ENCODE measurements at regions not wholly inside any gene's neighbourhood (a gene's known extent, or its start where the extent isn't known, plus 50 kb on each side); places are given as distances from the start of the nearest gene placed in this dataset.

- no peak for DNase-seq
These were observed 207.9 kb upstream of the COL8A1 start for GRCh38 chr3:99430348-99431134.

DNA sequence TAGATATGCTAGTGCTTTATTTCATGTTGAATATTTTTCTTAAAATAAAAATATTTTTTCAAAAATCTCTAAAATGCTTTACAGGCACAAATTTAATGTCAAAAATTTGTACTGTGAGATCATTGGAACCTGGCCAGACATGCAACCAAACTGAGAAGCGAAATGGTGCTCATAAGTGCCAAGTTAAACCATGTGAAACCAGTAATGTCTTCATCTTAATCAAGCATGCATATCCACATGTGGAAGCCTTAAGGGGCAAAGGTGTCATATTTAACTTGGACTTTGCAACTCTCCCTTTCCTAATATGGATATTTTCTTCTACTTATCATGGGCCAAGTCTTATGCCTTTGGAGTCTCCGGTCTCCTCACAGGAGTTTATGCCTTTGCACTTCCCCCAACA is 208.9 kb upstream of the COL8A1 start:
- no peak for DNase-seq

GRCh38 chr3:99425930-99426329 is 212.5 kb upstream of the COL8A1 start:
- DNase-seq, result no peak

DNA sequence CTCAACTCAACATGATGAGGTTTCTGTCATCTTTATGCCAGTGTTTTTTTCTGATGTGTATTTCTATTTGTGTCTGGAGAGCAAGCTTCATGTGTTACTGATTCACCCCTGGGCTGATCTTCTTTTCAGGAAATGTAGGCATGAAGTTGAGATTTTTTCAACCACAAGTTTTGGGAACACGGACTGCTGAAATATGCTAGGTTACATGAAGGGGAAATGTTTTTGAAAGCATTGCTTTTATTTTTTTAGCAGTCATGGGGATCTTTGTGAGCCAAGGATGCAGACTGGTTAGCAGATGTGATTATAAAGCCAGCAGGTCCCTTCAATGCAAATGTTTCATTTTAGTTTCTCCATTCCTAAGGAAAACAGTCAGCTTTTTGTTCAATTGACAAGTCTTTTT is 219.3 kb upstream of the COL8A1 start:
- no peak for DNase-seq

DNA sequence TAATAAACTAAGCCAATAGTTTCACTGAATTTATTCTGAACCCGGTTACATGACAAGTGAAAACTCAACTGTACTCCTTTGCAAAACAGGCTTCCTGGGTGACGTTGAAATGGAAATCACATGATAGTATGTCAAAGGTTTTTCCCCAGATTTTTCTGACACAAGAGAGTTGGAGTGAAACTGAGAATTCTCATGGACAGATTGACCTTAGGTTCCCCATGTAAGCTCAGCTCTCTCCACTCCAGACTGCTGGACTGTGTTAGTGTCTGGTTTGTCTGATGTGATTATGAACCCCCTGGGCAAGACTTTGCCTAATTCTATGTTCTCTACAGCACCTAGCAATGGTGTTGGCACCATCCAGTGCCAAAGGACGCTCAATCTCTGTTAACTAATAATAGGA is 219.7 kb upstream of the COL8A1 start:
- no peak for DNase-seq

- no peak for DNase-seq
These were observed 220.2 kb upstream of the COL8A1 start for GRCh38 chr3:99418209-99418635.

- no peak for DNase-seq
These were observed 224.9 kb upstream of the COL8A1 start for GRCh38 chr3:99413504-99413903.

- DNase-seq, result no peak
These were observed 227.5 kb upstream of the COL8A1 start for GRCh38 chr3:99410789-99411311.

- no peak for DNase-seq
These were observed 228.4 kb upstream of the COL8A1 start for GRCh38 chr3:99409961-99410360.

GRCh38 chr3:99407257-99407656 is 231.1 kb upstream of the COL8A1 start:
- DNase-seq, result no peak

DNA sequence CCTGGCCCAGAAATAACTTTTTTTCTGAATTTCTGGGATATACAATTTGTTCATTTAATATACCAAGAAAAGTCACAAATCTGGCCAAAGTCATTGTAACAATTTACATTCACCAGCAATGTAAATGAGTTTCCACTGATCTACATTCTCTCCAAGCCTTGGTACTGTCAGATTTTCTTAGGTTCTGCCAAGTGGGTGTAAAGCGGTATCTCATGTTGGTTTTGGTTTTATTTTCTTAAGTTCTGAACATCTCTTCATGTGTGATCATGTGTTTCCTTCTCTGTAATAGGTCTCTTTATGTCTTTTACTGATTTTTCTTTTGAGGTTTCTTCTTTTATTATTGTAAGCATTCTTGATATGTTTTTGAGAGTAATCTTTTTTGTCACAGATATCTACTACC is 235.6 kb upstream of the COL8A1 start:
- no peak for DNase-seq

DNA sequence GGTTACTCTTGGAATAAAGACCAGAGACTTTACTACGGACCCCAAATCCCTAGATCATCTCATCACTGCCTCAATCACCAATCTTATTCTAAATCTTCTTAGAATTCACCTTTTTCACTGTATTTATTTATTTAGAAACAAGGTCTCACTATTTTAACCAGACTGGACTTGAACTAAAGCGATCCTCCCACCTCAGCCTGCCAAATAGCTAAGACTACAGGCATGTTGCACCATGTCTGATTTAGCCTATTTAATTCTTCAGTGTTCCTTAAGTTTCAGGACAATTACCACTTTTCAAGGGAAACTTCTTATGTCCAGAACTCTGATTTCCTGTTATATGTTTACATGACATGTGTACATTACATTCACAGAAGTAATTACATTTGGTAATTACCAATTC is 238.0 kb upstream of the COL8A1 start:
- DNase-seq, result no peak

GRCh38 chr3:99396651-99397275 is 241.6 kb upstream of the COL8A1 start:
- DNase-seq, result no peak

DNA sequence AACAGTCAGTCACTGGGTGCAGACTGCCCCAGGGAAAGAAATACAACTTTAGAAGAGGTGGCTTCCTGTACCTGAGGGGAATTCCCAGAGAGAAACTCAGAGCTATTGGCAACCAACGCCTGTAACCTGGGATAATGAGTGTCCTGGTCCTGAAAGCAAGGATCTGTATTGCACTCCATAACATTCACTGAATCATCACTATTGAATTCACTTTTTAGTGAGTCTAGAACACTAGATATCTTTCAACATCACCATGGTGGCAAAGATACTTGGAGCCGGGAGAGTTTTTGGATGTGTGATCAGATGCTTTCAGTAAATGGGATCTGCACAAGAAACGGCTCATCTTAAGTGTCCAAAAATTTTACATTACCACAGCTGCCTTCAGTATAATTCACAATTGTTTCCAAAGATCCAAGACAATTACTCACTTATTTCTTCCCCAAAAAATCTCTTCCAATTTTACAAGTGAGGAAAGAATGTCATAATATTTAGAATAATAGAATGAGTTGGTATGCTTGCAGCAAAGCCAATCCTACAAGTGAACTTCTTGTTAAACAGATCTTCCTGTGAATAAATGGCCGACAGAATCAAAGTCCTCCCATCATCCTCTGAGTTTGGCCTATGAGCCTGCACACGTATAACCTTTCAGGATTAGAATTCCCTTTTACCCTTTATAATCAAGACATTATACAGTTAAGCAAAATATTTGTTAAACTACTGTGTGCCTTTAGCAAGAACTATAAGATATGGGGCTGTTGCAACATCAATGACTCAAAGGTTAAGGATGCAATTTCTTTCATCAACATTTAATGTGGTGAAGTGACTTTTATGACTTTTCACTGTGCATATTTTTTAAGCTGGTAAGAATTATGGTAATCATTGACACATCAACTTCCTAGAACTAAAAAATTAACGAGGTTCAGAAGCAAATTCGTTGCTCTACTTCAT is 243.3 kb upstream of the COL8A1 start:
- DNase-seq, result no peak

DNA sequence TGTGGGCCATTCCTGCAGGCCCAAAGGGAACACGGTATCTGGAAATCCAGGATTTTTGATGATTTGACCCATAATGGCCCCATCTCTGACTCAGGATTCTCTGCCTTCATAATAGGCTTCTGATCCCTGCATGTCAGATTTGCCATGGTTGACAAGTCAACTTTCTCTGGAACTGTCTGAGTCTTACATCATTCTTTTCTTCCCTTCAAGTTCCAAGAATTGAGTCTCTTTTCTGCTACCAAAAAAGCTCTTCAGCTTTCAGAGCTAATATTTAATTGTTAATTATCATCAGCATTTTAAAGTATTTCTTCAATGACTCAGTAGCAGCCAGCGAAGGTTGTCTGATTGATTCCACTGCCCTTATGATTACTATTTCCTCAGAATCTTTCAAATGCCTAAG is 244.4 kb upstream of the COL8A1 start:
- no peak for DNase-seq

DNA sequence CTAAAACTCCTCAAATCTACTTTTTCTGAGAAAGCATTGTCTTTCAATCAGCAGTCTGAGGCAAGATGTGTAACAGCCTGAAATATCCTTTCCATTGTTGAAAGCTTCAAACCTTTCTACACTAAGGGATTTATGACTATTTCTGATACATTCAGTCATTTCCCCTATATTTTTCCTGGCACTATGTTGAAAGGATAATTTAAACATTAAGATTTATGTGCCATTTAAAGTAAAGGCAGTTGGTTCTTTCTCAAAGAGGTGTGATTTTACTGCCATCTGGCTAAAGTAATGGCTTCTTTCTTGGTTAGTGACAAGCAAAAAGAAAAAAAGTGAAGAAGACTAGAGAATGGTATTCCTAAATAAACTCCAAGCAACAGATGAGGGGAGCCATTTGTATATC is 249.6 kb upstream of the COL8A1 start:
- no peak for DNase-seq

DNA sequence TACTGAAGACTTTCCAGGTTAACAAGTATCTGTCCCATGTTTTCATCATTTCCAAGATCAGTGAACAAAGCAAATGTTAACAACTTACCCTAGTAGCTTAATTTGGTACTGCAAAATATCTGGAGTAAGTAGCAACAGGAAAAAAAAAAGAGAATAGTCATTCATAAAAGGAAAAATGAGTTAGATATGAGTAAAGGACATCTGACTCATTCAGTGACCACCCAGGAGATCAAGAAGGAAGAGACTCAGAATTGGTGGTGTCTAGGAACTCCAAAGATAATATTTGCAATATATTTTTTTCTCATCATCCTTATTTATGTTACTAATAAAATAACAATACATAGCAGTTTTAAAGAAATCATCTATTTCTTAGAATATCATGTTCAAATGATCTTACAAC is 253.8 kb upstream of the COL8A1 start:
- no peak for DNase-seq

GRCh38 chr3:99376926-99377325 is 261.5 kb upstream of the COL8A1 start:
- DNase-seq, result no peak

- no peak for DNase-seq
These were observed 264.6 kb upstream of the COL8A1 start for GRCh38 chr3:99373846-99374210.

DNA sequence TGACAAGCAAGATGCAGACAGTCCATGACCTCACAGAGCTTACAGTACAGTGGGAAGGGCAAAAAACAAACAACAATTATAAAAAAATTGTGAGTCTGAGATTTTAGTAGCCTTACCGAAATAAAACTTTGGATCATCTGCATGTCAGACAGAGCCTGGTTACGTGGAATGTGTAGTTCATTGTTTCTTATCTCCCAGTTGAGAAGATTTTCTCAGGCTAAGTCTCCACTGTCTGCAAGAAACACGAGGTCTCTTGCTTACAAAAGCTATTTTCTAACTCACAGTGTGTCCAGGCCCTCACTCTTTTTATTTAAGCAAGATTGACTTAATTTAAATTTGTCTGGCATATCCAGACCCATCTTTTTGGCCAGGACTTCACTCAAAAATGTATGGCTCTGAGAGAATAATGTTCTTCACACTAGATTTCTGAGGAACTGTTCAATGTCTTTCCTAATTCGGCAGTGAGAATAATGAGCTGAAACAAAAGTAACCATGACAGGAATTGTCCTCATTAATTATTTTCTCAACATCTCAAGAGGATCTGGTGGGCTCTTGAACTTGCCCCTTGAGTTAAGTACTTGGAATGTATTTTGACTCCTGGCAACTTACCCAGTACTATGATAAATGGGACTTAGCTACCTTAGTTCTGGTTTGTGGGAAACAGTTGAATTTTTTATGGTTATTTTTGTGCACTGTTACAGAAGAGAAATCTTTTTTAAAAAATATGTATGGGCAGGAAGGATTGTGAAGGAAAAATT is 265.1 kb upstream of the COL8A1 start:
- no peak for DNase-seq

GRCh38 chr3:99366663-99367429 is 271.5 kb upstream of the COL8A1 start:
- DNase-seq, result no peak

GRCh38 chr3:99365979-99366378 is 272.4 kb upstream of the COL8A1 start:
- DNase-seq, result no peak
